Caki2 (cell line): ENCODE measurements at regions not wholly inside any gene's neighbourhood (a gene's known extent, or its start where the extent isn't known, plus 50 kb on each side); places are given as distances from the start of the nearest gene placed in this dataset.

Experiments
- DNase-seq: peaks from one replicate; pipeline ENCODE4 v3.0.0-alpha.2; 2015; ENCODE audit warnings: low read depth
- in situ Hi-C: cut with HindIII; loops from 2 replicates; pipeline ENCODE4 v1.10.0; 2016; ENCODE audit warnings: low sequenced_read_pairs, low pct_unique_long_range_greater_than_20kb, mixed read lengths

DNA sequence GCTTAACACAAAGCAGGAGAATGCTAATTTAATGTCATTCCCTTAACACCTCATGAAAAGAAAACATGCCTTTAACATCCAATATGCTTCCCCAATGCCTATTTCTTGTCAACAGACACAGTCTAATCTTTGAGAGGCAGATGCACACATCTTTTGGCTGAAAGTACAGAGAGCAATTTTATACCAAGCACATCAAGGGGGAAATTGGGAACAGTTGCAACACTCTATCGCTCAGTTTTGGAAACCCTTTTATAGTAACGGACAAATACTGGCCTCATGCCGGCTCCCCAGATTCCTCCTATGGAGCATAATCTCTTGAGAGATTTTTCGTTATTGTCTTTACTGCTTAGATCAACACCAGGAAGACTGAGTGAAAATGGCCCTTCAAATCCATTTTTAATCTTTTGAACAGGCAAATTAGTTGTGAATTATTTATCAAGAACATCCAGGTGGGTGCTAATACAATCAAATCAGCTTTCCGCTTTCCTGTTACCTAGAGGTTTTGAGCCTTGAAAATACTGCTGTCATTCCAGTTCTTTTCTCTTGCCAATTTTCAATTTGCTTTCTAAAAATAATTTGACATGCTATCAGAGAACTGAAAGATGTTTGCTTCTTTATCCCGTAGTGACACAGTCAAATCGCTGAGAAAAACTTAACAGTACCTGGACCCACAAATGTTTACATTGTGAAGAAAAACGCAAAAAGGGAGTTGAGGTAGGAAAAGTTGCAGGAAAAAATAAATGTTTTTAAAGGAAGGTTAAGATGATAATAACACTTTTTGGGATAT is 60.7 kb upstream of the CAND1 start:
- DNase-seq, result no peak
- in situ Hi-C loops, result no loop called here

GRCh38 chr12:67211029-67211428 is 58.1 kb upstream of the CAND1 start:
- DNase-seq, result no peak
- in situ Hi-C loops, result no loop called here

- no peak for DNase-seq
- in situ Hi-C loops, result no loop called here
Observed at GRCh38 chr12:67211494-67211893, 57.7 kb upstream of the CAND1 start.

- in situ Hi-C loops, result no loop called here
- no peak for DNase-seq
Observed at GRCh38 chr12:67217647-67218046, 51.5 kb upstream of the CAND1 start.
